GM18907 (cell line): ENCODE measurements at regions not wholly inside any gene's neighbourhood (a gene's known extent, or its start where the extent isn't known, plus 50 kb on each side); places are given as distances from the start of the nearest gene placed in this dataset.
"Not testable (repeated sequence)": the region's sequence is repeated elsewhere in the genome, so short reads cannot be mapped to it uniquely, and the experiment has no call there.

Experiments
- ATAC-seq: cut with Tn5 transposase; IDR thresholded peaks from one replicate; pipeline ENCODE4 v1.9.1; 2021; ENCODE audit warnings: mild to moderate bottlenecking, moderate library complexity; ENCODE audit not compliant: unreplicated experiment

- no peak for ATAC-seq
Measured at GRCh38 chr13:81929988-81930387, 1589.1 kb upstream of the SPRY2 start.

GRCh38 chr13:81927347-81927746, 1586.4 kb upstream of the SPRY2 start:
- ATAC-seq = no peak

GRCh38 chr13:81917810-81918209, 1576.9 kb upstream of the SPRY2 start:
- ATAC-seq = no peak

GRCh38 chr13:81916461-81916860, 1575.5 kb upstream of the SPRY2 start:
- ATAC-seq = no peak

- no peak for ATAC-seq
Measured at GRCh38 chr13:81907787-81908372, 1567.0 kb upstream of the SPRY2 start.

GRCh38 chr13:81888855-81889254, 1547.9 kb upstream of the SPRY2 start:
- ATAC-seq = no peak

- no peak for ATAC-seq
Measured at GRCh38 chr13:81874681-81875661, 1534.0 kb upstream of the SPRY2 start.

GRCh38 chr13:81874253-81874652, 1533.3 kb upstream of the SPRY2 start:
- no peak for ATAC-seq

- ATAC-seq = no peak
Measured at GRCh38 chr13:81872581-81872980, 1531.7 kb upstream of the SPRY2 start.

GRCh38 chr13:81871751-81872325, 1530.9 kb upstream of the SPRY2 start:
- ATAC-seq = not testable (repeated sequence)

GRCh38 chr13:81848291-81848690, 1507.4 kb upstream of the SPRY2 start:
- ATAC-seq = no peak

GRCh38 chr13:81846771-81847170, 1505.8 kb upstream of the SPRY2 start:
- no peak for ATAC-seq

GRCh38 chr13:81821259-81821658, 1480.3 kb upstream of the SPRY2 start:
- ATAC-seq = no peak

- ATAC-seq = no peak
Measured at GRCh38 chr13:81800433-81800832, 1459.5 kb upstream of the SPRY2 start.

GRCh38 chr13:81795710-81796109, 1454.8 kb upstream of the SPRY2 start:
- no peak for ATAC-seq

- ATAC-seq = no peak
Measured at GRCh38 chr13:81791641-81792040, 1450.7 kb upstream of the SPRY2 start.

- no peak for ATAC-seq
Measured at GRCh38 chr13:81781471-81781870, 1440.5 kb upstream of the SPRY2 start.

GRCh38 chr13:81779876-81780275, 1439.0 kb upstream of the SPRY2 start:
- no peak for ATAC-seq

- ATAC-seq = no peak
Measured at GRCh38 chr13:81778350-81778749, 1437.4 kb upstream of the SPRY2 start.

GRCh38 chr13:81773263-81773662, 1432.3 kb upstream of the SPRY2 start:
- no peak for ATAC-seq

- ATAC-seq = no peak
Measured at GRCh38 chr13:81771951-81772350, 1431.0 kb upstream of the SPRY2 start.
